ENCODE measurements at regions not wholly inside any gene's neighbourhood (a gene's known extent, or its start where the extent isn't known, plus 50 kb on each side); places are given as distances from the start of the nearest gene placed in this dataset.

DNA sequence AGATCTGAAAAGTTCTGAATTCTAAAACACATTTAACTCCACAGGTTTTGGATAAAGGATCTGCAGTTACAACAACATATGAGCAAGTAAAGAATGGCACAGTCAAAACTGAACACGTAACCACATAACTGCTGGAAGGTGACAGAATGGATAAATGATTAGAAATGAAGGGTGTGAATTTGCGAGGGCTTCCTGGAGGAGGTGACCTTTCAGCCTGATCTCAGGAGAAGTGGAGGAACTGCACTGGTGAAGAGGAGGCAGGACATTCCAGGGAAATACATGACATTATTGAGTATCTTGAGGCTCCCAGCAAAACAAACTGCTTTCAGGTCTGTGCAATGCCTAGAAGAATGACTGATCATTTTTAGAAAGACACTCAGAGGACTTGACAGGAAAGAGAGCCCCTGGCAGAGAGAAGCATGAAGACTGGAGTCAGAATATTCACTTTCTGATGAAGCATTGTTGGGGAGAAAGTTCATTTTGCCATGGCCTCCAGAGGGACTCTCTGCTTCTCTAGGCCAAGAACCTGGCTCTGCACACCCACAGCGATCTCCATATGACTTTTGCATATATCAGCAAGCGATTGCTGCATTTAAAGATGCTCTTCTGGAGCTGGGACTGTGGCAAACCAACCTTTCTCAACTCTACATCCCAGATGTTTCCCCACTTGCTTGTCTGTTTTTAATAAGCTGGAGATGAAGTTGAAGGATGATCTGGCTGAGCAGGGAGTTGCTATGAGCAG is 122.7 kb upstream of the FAM78B start:
- no peak for FAIRE-seq
- CTCF ChIA-PET (ENCODE audit: low intra/inter-chr PET ratio, low total read pairs): no interaction called here
- Histone ChIP-seq H3K9me3 (ENCODE audit: low read length) (no peaks in the 10 kb centered on the region), H4K20me1 (ENCODE audit: insufficient read depth, low read length) (no peaks in the 10 kb centered on the region), H3K4me1 (ENCODE audit: insufficient read depth, low read length) (no peaks in the 10 kb centered on the region), H3K27ac (ENCODE audit: extremely low read length, insufficient read depth, low read length) (no peak overlapping the region), H3K4me2 (ENCODE audit: low read depth, low read length) (no peak overlapping the region), H3K9ac (ENCODE audit: insufficient read depth, low read depth, low read length) (no peak overlapping the region), H3K27me3 (ENCODE audit: control insufficient read depth in 1 of 2, insufficient read depth in 2 of 2, low read length in 2 of 2) (no peaks in the 10 kb centered on the region), H3K36me3 (replicated peaks in 1 of 2; ENCODE audit: control insufficient read depth in 1 of 2, insufficient read depth in 2 of 2, low read length in 2 of 2) (no peaks in the 10 kb centered on the region), H3K79me2 (ENCODE audit: insufficient read depth, low read length) (no peaks in the 10 kb centered on the region), H2AFZ (ENCODE audit: low read length) (no peak overlapping the region), H3K4me3 (replicated peaks in 1 of 3; ENCODE audit: insufficient read depth in 1 of 3, low read depth in 2 of 3, low read length in 3 of 3) (no peak overlapping the region)
- WGBS (ENCODE audit: low lambda C conversion rate): 8% methylated on average over 4 of the region's 4 CpGs
- no peak for DNase-seq (ENCODE audit: low spot score)
- intact Hi-C loops (cut with micrococcal nuclease; ENCODE audit: unreplicated experiment): no loop called here
- no peak for TF ChIP-seq ZMAT3 (CRISPR knock-in tag; conservative IDR thresholded peaks at IDR 0.05)
- no peak for TF ChIP-seq ZNF142 (CRISPR knock-in tag; IDR thresholded peaks at IDR 0.05)
- no peak for TF ChIP-seq ZNF33A (CRISPR knock-in tag; IDR thresholded peaks at IDR 0.05; ENCODE audit: borderline replicate concordance)
- no peak for TF ChIP-seq ZNF891 (CRISPR knock-in tag; IDR thresholded peaks at IDR 0.05)
- no peak for TF ChIP-seq RAD21 (CRISPR knock-in tag; IDR thresholded peaks at IDR 0.05)
- TF ChIP-seq, protein P1, sequence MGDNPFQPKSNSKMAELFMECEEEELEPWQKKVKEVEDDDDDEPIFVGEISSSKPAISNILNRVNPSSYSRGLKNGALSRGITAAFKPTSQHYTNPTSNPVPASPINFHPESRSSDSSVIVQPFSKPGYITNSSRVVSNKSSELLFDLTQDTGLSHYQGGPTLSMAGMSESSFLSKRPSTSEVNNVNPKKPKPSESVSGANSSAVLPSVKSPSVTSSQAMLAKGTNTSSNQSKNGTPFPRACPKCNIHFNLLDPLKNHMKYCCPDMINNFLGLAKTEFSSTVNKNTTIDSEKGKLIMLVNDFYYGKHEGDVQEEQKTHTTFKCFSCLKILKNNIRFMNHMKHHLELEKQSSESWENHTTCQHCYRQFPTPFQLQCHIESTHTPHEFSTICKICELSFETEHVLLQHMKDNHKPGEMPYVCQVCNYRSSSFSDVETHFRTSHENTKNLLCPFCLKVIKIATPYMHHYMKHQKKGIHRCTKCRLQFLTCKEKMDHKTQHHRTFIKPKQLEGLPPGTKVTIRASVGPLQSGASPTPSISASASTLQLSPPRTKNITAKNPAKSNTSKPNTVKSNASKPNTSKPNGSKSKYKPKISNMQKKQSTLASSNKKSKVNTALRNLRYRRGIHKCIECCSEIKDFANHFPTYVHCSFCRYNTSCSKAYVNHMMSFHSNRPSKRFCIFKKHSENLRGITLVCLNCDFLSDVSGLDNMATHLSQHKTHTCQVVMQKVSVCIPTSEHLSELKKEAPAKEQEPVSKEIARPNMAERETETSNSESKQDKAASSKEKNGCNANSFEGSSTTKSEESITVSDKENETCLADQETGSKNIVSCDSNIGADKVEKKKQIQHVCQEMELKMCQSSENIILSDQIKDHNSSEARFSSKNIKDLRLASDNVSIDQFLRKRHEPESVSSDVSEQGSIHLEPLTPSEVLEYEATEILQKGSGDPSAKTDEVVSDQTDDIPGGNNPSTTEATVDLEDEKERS (CRISPR knock-in tag; IDR thresholded peaks at IDR 0.05): no peak
- TF ChIP-seq ZNF441 (CRISPR knock-in tag; IDR thresholded peaks at IDR 0.05; ENCODE audit: borderline replicate concordance): no peak
- TF ChIP-seq ZMYM2 (CRISPR knock-in tag; IDR thresholded peaks at IDR 0.05): no peak
- no peak for TF ChIP-seq AHR (CRISPR knock-in tag; IDR thresholded peaks at IDR 0.05)
- no peak for TF ChIP-seq TCF12 (IDR thresholded peaks at IDR 0.05)
- no peak for TF ChIP-seq TCF12 (CRISPR knock-in tag; IDR thresholded peaks at IDR 0.05)
- TF ChIP-seq IKZF4 (CRISPR knock-in tag; IDR thresholded peaks at IDR 0.05; ENCODE audit: borderline replicate concordance, low read depth, not compliant biosample characterization): no peak
- TF ChIP-seq ZFX (CRISPR knock-in tag; IDR thresholded peaks at IDR 0.05; ENCODE audit: low read depth): no peak
- TF ChIP-seq ZNF562 (CRISPR knock-in tag; IDR thresholded peaks at IDR 0.05; ENCODE audit: borderline replicate concordance): no peak
- POLR2A ChIA-PET: no interaction called here
- in situ Hi-C loops (cut with HindIII; ENCODE audit: extremely low pct_ligation_motif_present, low pct_unique_long_range_greater_than_20kb): no loop called here
- no peak for ATAC-seq
- no TSS peak for BruUV-seq (replicated peaks)

All from HepG2 (cell line).